Prostate gland (tissue), 2 donors: ENCODE measurements at regions not wholly inside any gene's neighbourhood (a gene's known extent, or its start where the extent isn't known, plus 50 kb on each side); places are given as distances from the start of the nearest gene placed in this dataset.

Experiments used
- CTCF ChIP-seq, 4 experiments: fragments of 200-600 bp in 2 of 4; fragments of 450-650 bp in 2 of 4; sonication (generic) in 2 of 4; IDR thresholded peaks; 1 replicate in 3 of 4; 2 replicates in 1 of 4; pipeline ENCODE4 v1.5.1; 2016 to 2019; ENCODE audit warnings: antibody characterized with exemption in 4 of 4, mild to moderate bottlenecking in 2 of 4, moderate library complexity in 2 of 4
- POLR2A ChIP-seq: fragments of 450-650 bp; IDR thresholded peaks from one replicate; pipeline ENCODE4 v1.6.1; 2016; ENCODE audit warnings: antibody characterized with exemption, mild to moderate bottlenecking
- POLR2AphosphoS5 ChIP-seq: sonication (generic); formaldehyde crosslinking; IDR thresholded peaks from one replicate; pipeline ENCODE4 v1.6.1; 2017; ENCODE audit warnings: antibody characterized with exemption

- no peak for TF ChIP-seq POLR2AphosphoS5
- TF ChIP-seq CTCF (IDR thresholded peaks at IDR 0.05): no peak
- no peak for TF ChIP-seq POLR2A
Observed at GRCh38 chr12:34390846-34391700, 368.8 kb downstream of the ALG10 start.
